GM21723 (cell line): ENCODE measurements at regions not wholly inside any gene's neighbourhood (a gene's known extent, or its start where the extent isn't known, plus 50 kb on each side); places are given as distances from the start of the nearest gene placed in this dataset.
"Not testable (repeated sequence)": the region's sequence is repeated elsewhere in the genome, so short reads cannot be mapped to it uniquely, and the experiment has no call there.

Experiments used
- ATAC-seq: cut with Tn5 transposase; IDR thresholded peaks from one replicate; pipeline ENCODE4 v1.9.1; 2021; ENCODE audit warnings: mild to moderate bottlenecking, moderate library complexity; ENCODE audit not compliant: unreplicated experiment

GRCh38 chr2:156254637-156255067 is 77.9 kb downstream of the NR4A2 start:
- ATAC-seq, result not testable (repeated sequence)

GRCh38 chr2:156253765-156254164 is 78.8 kb downstream of the NR4A2 start:
- no peak for ATAC-seq

GRCh38 chr2:156242874-156243273 is 89.6 kb downstream of the NR4A2 start:
- ATAC-seq, result no peak

- ATAC-seq, result no peak
Measured at GRCh38 chr2:156237558-156237957, 95.0 kb downstream of the NR4A2 start.

- no peak for ATAC-seq
Measured at GRCh38 chr2:156229724-156230362, 102.7 kb downstream of the NR4A2 start.

GRCh38 chr2:156223328-156223727 is 109.2 kb downstream of the NR4A2 start:
- ATAC-seq, result not testable (repeated sequence)

- ATAC-seq, result no peak
Measured at GRCh38 chr2:156221703-156222102, 110.8 kb downstream of the NR4A2 start.

GRCh38 chr2:156219491-156220100 is 112.9 kb downstream of the NR4A2 start:
- no peak for ATAC-seq

- no peak for ATAC-seq
Measured at GRCh38 chr2:156215656-156216055, 116.9 kb downstream of the NR4A2 start.

GRCh38 chr2:156211318-156211717 is 121.2 kb downstream of the NR4A2 start:
- no peak for ATAC-seq

GRCh38 chr2:156206355-156206754 is 126.2 kb downstream of the NR4A2 start:
- ATAC-seq, result no peak

GRCh38 chr2:156199588-156199987 is 132.9 kb downstream of the NR4A2 start:
- no peak for ATAC-seq

- ATAC-seq, result no peak
Measured at GRCh38 chr2:156196031-156196430, 136.5 kb downstream of the NR4A2 start.

- ATAC-seq, result no peak
Measured at GRCh38 chr2:156192468-156192867, 140.1 kb downstream of the NR4A2 start.

- no peak for ATAC-seq
Measured at GRCh38 chr2:156191527-156191926, 141.0 kb downstream of the NR4A2 start.

GRCh38 chr2:156190517-156190916 is 142.0 kb downstream of the NR4A2 start:
- no peak for ATAC-seq

GRCh38 chr2:156189584-156189983 is 142.9 kb downstream of the NR4A2 start:
- ATAC-seq, result no peak

GRCh38 chr2:156189143-156189542 is 143.4 kb downstream of the NR4A2 start:
- no peak for ATAC-seq

- no peak for ATAC-seq
Measured at GRCh38 chr2:156182132-156182531, 150.4 kb downstream of the NR4A2 start.

- no peak for ATAC-seq
Measured at GRCh38 chr2:156181208-156181607, 151.3 kb downstream of the NR4A2 start.

- ATAC-seq, result no peak
Measured at GRCh38 chr2:156177654-156178053, 154.9 kb downstream of the NR4A2 start.

- ATAC-seq, result no peak
Measured at GRCh38 chr2:156175946-156176345, 156.6 kb downstream of the NR4A2 start.

GRCh38 chr2:156170929-156171328 is 161.6 kb downstream of the NR4A2 start:
- ATAC-seq, result no peak
